IPS DF 19.7 (cell line): ENCODE measurements at regions not wholly inside any gene's neighbourhood (a gene's known extent, or its start where the extent isn't known, plus 50 kb on each side); places are given as distances from the start of the nearest gene placed in this dataset.
"Not testable (repeated sequence)": the region's sequence is repeated elsewhere in the genome, so short reads cannot be mapped to it uniquely, and the experiment has no call there.

ENCODE experiments used
- DNase-seq: peaks from one replicate; pipeline ENCODE4 v3.0.0-alpha.2; 2013; ENCODE audit warnings: low read depth, low spot score

DNA sequence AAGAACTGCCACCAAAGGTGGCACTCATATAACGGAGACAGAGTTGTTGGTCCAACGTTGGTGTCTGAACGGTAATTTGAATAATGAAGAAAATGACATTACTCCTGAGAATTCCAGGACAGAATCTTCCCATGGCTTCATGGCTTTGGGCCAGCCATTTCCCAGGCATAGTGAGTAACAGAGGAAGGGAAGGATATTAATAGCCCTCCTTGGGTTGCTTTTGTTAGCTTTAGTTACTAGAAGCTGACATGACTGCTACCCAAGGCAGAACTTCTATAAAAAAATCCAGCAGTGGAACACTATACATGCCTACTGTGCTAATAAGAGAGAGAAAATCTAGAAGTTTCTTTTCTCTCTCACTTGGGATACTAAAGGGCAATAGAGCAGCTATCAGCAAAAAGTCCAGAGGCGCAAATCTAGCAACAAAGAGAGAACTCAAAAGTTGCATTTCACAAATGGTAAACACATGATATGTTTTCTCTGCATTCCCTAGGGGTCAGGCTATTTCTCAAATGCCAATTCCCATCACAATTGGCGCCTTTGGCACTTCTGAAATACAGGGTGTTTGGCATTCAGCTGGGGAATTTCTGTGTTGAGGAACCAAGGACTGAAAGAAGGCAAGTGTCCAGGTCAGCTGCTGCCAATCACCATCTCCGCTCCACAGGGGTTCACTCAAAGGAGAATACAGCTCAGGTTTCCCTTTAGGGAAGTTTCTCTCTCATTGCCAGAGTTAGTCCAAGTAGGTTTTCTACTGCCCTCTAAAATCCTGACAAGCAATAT is 160.8 kb upstream of the KYNU start:
- DNase-seq: no peak

DNA sequence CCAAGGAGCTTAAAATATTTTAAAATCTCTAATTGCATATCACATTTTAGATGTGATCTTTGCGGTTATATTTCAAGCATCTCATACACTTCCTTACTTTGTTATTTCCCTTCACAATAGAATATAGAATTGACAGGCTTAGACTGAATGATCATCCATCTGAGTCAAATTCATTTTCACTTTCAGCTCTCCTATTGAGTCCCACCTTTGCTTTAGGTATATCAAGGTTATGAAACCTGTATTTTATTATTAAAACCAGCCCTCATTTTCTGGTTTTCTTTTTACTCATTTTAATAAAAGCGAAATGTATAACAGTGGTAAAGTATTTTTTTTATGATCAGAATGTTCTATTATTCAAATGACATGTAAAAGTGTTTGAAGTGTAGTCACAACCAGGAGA is 162.9 kb upstream of the KYNU start:
- no peak for DNase-seq

DNA sequence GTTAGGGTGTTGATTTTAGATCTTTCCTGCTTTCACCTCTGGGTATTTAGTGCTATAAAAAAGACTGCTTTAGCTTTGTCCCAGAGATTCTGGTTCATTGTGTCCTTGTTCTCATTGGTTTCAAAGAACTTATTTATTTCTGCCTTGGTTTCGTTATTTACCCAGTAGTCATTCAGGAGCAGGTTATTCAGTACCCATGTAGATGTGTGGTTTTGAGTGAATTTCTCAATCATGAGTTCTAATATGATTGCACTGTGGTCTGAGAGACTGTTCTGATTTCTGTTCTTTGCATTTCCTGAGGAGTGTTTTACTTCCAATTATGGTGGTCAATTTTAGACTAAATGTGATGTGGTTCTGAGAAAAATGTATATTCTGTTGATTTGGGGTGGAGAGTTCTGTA is 167.1 kb upstream of the KYNU start:
- no peak for DNase-seq

DNA sequence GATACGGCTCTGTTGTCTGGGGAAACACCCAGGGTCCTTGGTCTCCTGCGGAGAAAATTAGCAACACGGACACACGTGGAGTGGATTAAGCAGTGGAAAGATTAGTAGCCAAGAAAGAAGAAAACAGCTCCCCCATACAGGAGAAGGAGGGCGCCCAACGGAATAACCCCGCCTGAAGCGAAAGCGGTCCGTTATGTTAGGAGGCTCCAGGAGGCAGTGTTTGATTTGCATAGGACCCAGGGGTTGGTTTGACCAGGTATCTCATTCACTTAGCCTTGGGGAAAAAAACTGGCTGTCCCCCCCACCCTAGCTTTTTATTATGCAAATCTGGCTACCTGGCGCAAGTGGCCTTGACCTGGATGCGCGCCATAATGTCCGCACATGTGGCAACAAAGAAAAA is 170.1 kb upstream of the KYNU start:
- no peak for DNase-seq

- DNase-seq: not testable (repeated sequence)
These were observed 175.1 kb upstream of the KYNU start for GRCh38 chr2:142702397-142702796.

DNA sequence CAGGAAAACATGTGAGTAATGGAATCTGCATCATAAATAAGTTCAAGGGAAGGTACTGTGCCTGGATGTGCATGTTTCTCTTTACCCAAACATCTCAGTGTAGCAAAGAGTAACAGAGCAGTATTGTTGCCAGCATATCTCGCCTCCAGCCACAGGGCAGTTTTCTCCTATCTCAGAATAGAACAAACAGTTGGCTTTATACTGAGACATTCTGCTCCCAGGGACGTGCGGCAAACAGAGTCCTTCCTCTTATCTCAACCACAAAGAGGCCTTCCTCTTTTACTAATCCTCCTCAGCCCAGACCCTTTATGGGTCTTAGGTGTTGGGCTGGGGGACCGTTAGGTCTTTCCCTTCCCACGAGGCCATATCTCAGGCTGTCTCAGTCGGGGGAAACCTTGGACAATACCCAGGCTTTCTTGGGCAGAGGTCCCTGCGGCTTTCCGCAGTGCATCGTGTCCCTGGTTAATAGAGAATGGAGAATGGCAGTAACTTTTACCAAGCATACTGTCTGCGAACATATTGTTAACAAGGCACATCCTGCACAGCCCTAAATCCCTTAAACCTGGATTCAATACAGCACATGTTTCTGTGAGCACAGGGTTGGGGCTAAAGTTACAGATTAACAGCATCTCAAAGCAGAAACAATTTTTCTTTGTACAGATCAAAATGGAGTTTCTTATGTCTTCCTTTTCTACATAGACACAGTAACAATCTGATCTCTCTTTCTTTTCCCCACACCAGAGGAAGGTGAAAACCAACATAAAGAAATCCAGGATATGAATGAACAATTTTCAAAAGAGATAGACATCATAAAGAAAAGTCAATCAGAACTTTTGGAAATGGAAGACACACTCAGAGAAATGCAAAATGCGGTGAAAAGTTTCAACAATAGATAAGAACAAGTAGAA is 181.9 kb upstream of the KYNU start:
- DNase-seq: not testable (repeated sequence)

DNA sequence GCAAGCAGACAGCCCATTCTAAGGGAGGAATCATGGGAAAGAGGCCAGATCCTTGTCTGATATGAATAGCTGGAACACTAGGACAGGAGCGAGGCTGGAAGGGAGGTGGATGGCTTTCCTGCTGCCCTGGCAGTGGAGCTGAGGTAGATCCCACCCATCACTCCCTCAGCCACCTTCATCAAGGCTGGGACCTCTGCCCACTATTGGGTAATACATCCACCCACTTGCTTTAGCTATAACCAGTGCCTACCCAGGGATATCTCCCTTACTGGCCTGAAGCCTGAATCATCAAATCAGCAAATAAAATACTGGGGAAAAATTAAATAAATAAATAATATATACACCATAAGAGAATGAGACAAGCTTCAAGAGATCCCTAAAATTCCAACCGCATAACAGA is 183.2 kb upstream of the KYNU start:
- no peak for DNase-seq

GRCh38 chr2:142693171-142693950 is 184.1 kb upstream of the KYNU start:
- DNase-seq: no peak

GRCh38 chr2:142688856-142689605 is 188.4 kb upstream of the KYNU start:
- no peak for DNase-seq

DNA sequence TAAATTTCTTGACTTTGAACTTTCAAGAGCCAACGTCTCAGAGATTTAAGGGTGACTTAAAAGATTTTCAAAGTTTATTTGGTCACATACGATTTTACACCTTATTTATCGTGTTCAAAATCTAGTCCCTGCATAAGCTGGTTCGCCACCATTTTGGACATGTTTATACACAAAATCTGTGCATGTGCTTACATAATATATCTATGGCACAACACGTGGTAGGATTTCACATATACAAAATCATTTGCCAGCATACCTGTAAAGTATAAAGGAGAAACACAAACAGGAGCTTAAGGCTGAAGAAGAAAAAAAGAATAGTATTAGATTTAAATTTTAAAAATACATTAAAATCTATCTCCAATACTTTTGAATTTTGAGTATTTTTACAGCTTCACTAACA is 190.0 kb upstream of the KYNU start:
- DNase-seq: no peak

DNA sequence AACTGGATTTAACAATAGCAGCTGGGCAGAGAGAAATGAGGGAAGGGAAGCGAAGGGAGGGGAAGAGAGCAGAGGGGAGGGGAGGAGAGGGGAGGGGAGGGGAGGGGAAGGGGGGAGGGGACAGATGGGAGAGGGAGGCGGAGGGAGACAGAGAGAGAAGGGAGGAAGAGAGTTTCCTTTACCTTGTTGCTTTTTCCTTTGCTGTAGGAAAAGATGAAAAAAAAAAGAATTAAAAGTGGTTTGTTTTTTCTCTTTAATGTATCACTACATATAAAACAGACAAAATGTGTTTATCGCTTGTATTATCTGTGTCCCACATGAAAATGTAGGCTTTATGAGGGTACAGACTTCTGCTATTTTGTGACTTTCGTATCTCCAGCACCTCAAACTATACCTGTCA is 190.4 kb upstream of the KYNU start:
- no peak for DNase-seq

DNA sequence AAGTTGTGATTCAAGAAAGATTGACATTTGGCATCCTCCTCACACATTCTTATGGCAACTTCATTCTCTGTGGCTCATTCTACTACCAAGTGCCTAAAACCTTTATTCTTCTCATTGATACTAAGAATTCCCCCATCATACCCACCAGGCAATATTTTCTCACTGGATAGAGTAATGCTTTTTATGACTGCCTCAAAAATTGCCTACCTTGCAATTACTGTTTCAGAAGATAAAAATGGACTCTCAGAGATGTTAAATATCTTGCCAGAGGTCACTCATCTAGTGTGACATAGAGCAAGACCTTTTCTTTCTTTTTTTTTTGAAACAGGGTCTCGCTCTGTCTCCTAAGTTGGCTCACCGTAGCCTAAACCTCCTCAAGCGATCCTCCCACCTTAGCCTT is 192.8 kb upstream of the KYNU start:
- no peak for DNase-seq

GRCh38 chr2:142682528-142682927 is 194.9 kb upstream of the KYNU start:
- no peak for DNase-seq

DNA sequence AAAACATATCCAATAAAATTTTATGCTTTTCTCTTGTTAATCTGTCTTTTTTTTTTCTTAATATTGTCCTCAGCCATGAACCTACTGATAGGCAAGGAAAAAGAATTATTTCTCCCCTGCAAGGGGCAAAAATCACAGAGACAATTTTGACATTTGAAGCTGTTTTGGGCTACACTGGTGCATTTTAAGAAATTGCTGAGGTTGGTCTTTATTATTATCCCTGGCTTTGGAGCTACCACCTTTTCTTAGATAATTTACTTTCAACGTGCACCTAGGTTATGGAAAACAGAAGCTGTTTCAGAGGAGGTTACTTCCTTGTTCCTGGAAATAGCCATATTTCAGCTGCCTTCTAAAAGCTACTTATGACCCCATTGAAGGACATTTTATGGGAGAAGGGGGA is 195.5 kb upstream of the KYNU start:
- no peak for DNase-seq

DNA sequence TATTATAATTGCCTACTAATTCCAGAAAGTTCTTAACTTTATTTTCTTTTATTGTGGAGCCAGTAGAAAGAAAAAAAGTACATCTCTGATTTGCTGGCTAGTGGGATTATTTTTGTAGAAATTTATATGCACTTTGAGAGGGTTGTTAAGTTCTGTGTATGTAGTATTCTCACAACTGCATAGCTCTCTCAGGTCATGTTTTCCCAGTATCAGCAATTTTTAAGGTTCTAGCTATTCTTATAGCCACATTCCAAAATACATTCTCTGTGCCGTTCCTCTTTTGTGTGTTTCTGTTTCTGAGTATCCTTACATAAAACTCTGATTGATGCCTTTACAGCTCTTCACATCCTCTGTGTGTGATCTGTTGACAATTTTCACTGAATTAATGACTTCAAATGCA is 199.3 kb upstream of the KYNU start:
- no peak for DNase-seq

DNA sequence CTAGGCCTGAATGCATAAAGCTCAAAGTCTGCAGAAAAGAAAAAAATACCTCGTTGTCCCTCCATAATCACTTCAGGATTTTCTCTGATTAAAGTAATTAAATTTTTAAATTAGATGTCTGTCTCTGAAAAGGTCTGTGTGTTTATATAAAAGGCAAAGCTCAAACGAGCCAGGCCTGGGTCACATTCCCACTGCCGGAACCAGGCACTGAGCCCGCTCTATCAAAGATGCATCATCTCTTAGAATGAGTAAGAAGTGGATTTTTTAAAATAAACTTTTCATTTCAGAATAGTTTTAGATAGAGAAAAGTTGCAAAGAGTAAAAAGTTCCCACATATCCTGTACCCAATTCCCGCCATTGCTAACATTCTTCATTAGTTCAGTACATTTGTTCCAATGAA is 202.1 kb upstream of the KYNU start:
- DNase-seq: no peak

GRCh38 chr2:142673836-142674235 is 203.6 kb upstream of the KYNU start:
- DNase-seq: no peak

DNA sequence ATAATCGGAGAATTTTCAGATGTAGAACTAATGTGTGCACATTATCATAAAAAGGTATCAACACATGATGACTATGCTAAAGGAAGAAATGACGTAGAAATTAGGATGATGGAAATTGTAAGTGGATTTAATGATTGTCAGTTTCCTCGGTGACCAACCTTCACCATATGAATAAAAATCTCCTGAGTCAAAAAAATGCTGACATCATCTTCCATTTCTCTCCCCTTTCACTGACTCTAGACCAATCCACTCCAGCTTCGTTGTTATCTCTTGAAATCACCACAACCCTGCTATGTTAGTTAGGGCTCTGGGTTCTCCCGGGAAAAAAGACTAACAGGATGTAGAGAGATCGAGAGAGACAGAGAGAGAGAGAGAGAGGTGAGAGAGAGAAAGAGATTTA is 204.8 kb upstream of the KYNU start:
- no peak for DNase-seq

DNA sequence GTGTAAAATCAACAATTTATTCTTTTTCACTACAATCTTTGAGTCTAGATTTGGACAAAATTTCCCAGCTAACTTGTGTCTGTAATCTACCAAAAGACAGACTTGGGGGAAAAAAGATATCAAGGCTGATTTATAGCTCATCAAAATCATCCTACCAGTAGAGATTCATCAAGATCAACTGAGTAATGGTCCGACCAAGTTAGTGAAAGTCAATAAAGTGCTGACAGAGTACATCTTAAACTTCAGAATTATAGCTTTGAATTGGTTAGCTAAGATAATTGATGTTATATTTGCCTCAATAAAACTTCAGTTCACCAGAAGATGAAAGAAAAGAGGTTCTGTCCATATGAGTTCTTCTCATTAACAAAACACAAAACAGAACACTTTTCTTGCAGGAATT is 207.1 kb upstream of the KYNU start:
- no peak for DNase-seq

DNA sequence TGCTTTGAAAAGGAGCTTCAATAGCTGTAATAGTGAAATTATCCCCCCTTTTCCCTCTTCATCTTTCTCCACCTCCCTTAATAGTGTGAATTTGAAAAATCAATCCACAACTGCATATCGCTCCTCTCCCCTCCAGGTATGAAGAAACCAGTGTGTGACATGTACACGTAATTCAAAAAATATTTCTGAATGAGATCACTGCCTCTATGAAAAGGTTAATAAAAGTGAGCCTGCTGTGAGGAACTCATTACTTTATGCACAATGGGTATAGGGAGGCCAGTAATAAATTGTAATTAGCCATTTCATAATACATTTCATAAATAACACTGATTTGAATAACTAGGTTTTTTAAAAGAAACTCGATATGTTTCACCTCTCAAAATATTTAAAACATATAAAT is 209.0 kb upstream of the KYNU start:
- no peak for DNase-seq

- DNase-seq: no peak
These were observed 212.2 kb upstream of the KYNU start for GRCh38 chr2:142665241-142665640.

- no peak for DNase-seq
These were observed 226.9 kb upstream of the KYNU start for GRCh38 chr2:142650601-142651000.
